Sciatic nerve (tissue), 2 donors: ENCODE measurements at regions not wholly inside any gene's neighbourhood (a gene's known extent, or its start where the extent isn't known, plus 50 kb on each side); places are given as distances from the start of the nearest gene placed in this dataset.

ENCODE experiments used
- ATAC-seq: fragments of 200-7000 bp; cut with Tn5 transposase; one replicate; pipeline ENCODE4 v1.9.1; 2020; ENCODE audit warnings: mild to moderate bottlenecking, moderate library complexity
- DNase-seq: peaks from one replicate; pipeline ENCODE4 v3.0.0-alpha.2; 2020; ENCODE audit warnings: low spot score
- intact Hi-C: fragments of 100-400 bp; cut with DNase I; formaldehyde crosslinking; loops from one replicate; pipeline ENCODE4 v1.14.2; 2022
- donor health status: DM: no; HTN: no; CAD: no.
- donor health status: DM: no; HTN: no; CAD: no.

DNA sequence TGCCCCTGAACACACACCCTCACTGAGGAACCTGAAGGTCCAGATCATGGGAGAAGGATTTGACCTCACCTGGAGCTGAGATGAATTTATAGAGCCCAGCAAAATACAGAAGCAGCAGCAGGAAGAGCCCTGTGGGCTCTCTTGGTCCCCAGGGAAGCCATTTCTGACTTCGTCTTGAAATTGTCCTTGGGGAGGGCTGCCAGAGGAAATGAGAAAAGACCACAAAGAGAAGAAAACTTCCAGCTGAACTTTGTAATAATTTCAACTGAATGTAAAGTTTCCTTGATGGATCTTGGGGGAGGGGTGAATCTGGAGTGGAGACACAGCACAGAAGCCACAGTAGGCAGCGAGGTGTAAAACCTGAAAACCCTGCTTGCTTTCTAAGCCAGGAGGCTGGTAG, 500.9 kb upstream of the NXPH2 start:
- intact Hi-C loops, result no loop called here
- ATAC-seq (no peak), DNase-seq (no peak)

- DNase-seq, result no peak
- intact Hi-C loops, result no loop called here
- ATAC-seq, result no peak
Observed at GRCh38 chr2:139271879-139272278, 491.7 kb upstream of the NXPH2 start.

DNA sequence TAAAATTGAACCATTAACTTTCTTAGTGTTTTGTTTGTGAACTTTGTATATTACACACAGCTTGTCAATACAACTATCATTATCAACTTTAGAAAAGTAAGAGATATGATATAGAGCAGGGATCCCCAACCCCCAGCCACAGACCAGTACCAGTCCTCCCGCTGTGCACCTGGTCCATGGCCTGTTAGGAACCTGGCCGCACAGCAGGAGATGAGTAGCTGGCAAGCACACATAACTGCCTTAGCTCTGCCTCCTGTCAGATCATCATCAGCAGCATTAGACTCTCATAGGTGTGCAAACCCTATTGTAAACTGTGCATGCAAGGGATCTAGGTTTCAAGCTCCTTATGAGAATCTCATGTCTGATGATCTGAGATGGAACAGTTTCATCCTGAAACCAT, 491.0 kb upstream of the NXPH2 start:
- ATAC-seq (no peak), DNase-seq (no peak)
- intact Hi-C loops, result no loop called here

DNA sequence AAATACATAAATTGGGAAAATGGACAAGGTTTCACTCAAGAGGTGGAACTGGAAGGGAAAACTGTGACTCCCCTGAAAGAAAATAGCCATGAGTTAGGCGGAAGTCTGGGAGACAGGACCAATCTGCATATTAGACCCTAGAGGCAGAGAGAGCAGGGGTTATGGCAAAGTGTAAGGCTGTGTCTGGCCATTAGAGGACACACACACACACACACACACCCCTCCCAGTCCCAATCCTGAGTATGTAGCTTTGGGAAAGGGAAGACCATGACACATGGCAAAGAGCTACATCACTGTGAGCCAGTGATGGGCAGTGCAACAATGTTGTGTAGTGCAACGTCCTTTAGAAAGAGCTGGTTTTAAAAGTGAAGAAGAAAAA, 479.9 kb upstream of the NXPH2 start:
- ATAC-seq (no peak), DNase-seq (no peak)
- intact Hi-C loops, result no loop called here

GRCh38 chr2:139259422-139260051, 479.3 kb upstream of the NXPH2 start:
- DNase-seq (no peak), ATAC-seq (no peak)
- intact Hi-C loops, result no loop called here

DNA sequence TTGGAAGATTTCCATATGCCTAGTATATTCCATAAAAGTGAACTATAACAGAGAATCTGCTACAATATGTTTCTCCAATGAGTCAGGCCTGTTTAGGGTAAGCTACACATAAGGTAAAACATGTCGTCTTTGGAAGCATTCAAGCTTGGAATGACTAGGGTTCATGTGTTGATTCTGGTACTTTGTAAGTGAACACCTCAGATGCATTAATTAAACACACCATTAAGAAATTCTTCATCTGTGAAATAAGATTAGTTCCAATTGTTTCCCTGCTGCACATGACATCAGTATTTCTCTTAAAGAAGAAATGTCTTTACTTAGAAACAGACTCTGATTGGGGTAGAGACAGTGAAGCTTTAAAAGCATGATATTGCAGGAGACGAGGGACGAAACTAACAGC, 461.1 kb upstream of the NXPH2 start:
- ATAC-seq (no peak), DNase-seq (no peak)
- intact Hi-C loops, result no loop called here

DNA sequence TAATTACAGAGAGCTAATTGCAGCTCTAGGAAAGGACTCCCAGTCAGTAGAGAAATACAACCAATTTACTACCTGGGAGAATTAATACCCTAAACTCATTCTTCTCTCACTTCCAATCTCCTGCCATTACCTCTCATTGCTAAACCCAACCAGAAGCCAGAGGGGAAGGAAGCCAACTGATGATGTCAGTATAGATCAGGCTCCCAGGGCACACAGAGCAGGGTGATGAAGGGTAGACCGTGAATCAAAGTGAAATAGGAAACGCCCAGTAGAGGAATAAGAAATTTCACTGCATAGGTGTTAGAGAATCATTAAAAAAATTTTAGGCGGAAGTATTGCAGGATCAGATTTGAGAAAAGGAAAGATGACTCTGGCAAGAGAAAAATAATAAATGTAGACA, 456.8 kb upstream of the NXPH2 start:
- intact Hi-C loops, result no loop called here
- DNase-seq (no peak), ATAC-seq (no peak)

DNA sequence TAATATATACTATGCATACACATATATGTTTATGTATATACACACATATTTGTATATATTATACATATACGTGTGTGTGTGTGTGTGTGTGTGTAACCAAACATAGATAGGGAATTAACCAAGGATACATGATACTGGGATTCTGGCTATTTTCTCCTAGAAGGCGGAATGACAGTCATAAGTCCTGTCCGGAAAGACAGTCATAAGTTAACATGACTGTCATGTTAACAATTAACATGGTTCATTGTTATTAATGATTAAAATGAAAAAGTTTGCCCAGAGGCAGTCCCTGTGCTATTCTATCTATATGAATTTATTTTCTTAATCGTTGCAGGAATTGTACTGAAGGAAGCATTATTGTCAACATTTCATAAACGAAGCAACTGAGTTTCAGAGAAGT, 450.7 kb upstream of the NXPH2 start:
- ATAC-seq, result no peak
- DNase-seq, result no peak
- intact Hi-C loops, result no loop called here

- intact Hi-C loops, result no loop called here
- DNase-seq (no peak), ATAC-seq (no peak)
Observed at GRCh38 chr2:139228276-139228675, 448.1 kb upstream of the NXPH2 start.

GRCh38 chr2:139225961-139226360, 445.8 kb upstream of the NXPH2 start:
- intact Hi-C loops, result no loop called here
- DNase-seq (no peak), ATAC-seq (no peak)

- ATAC-seq (no peak), DNase-seq (no peak)
- intact Hi-C loops, result no loop called here
Observed at GRCh38 chr2:139218181-139218580, 438.0 kb upstream of the NXPH2 start.

- intact Hi-C loops, result no loop called here
- ATAC-seq (no peak), DNase-seq (no peak)
Observed at GRCh38 chr2:139217641-139218040, 437.5 kb upstream of the NXPH2 start.

- intact Hi-C loops, result no loop called here
- DNase-seq (no peak), ATAC-seq (no peak)
Observed at GRCh38 chr2:139216435-139216834, 436.2 kb upstream of the NXPH2 start.

- intact Hi-C loops, result no loop called here
Observed at GRCh38 chr2:139214801-139215200, 434.6 kb upstream of the NXPH2 start.

GRCh38 chr2:139209586-139209985, 429.4 kb upstream of the NXPH2 start:
- intact Hi-C loops, result no loop called here
- ATAC-seq (no peak), DNase-seq (no peak)

More at GRCh38 chr2:139214801-139215200, 434.6 kb upstream of the NXPH2 start:
- ATAC-seq (no peak), DNase-seq (no peak)

GRCh38 chr2:139201516-139201915, 421.3 kb upstream of the NXPH2 start:
- DNase-seq (no peak), ATAC-seq (no peak)
- intact Hi-C loops, result no loop called here

DNA sequence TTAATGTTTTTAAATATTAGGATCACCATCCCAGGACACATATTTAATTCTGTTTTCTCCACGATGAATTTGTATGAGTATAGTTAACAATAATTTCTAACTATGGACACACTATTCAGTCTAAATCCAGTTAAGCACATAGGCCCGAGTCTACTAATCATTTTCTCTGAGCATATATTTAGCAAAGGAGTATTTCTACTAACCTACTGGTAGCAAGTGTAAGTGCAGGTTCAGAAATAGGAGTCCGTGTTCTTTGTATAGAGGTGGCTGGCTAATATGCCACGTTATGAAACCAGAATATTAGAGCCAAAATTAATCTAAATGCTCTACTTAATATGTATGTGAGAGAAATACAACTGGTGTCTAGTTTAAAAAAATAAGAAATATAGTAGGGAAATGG, 416.6 kb upstream of the NXPH2 start:
- intact Hi-C loops, result no loop called here
- ATAC-seq, result no peak

GRCh38 chr2:139194546-139194945, 414.4 kb upstream of the NXPH2 start:
- intact Hi-C loops, result no loop called here
- no peak for ATAC-seq
- DNase-seq, result no peak

More for the DNA sequence above, 416.6 kb upstream of the NXPH2 start:
- DNase-seq, result no peak

DNA sequence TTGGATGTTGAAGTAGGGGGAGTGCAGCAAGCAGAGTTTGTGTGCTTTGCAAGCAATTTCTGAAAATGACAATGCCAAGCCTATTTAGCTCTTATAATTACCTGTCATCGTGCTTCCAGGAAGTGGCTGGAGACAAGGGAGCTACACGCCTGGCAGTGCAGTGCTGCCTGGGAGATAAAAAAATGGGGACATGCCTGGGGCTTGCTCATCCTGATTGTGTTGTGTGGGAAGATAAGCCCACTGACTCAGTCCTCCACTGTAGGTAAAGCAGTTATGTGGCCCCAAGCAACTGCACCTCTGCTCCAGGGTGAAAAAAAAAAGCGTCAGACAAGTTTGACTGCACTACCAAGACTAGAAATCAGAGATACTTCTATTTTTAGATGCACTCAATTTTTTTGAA, 396.9 kb upstream of the NXPH2 start:
- ATAC-seq, result no peak
- intact Hi-C loops, result no loop called here
- DNase-seq, result no peak

GRCh38 chr2:139175510-139175909, 395.3 kb upstream of the NXPH2 start:
- DNase-seq (no peak), ATAC-seq (no peak)
- intact Hi-C loops, result no loop called here

DNA sequence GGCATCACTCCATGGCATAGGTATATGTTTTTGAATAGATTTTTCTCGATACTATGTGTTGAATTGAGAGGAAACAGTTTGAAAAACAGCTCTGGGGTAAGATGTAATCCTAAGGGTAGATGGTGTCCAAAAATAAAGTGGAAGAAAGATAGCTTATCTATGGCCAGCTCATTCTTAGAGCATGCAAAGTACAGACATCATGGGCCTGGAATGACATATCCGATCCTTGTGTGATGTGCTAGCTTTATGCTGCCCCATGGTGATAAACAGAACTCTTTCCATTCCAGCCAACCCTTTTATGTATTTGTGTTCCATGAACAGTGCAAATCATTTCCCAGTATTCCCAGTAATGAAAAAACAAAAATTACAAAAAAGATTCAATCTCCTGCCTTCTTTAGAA, 390.2 kb upstream of the NXPH2 start:
- intact Hi-C loops, result no loop called here
- DNase-seq (no peak), ATAC-seq (no peak)

- no peak for ATAC-seq
- intact Hi-C loops, result no loop called here
- DNase-seq, result no peak
Observed at GRCh38 chr2:139165601-139166000, 385.4 kb upstream of the NXPH2 start.
